Pancreas (tissue), 10 donors: ENCODE measurements at regions not wholly inside any gene's neighbourhood (a gene's known extent, or its start where the extent isn't known, plus 50 kb on each side); places are given as distances from the start of the nearest gene placed in this dataset.
A peak's percentile ranks its signal among the peaks of the same experiment; 100 is the strongest.

Source experiments
- ATAC-seq, 4 donors: fragments of 200-7000 bp; cut with Tn5 transposase; one replicate each; pipeline versions ENCODE4 v1.8.0 to v1.9.1; 2020; ENCODE audit warnings: mild to moderate bottlenecking in 4 of 4, moderate library complexity in 4 of 4
- DNase-seq, 6 donors: peaks; one replicate each; pipeline ENCODE4 v3.0.0-alpha.2; 2020
- FAIRE-seq: peaks from 2 replicates; lab custom pipeline; 2012; peaks lifted over from hg19 to GRCh38; lab: Jason Lieb, UNC
- H3K27ac ChIP-seq, 4 donors: fragments of 200-600 bp; sonication (generic); 1 replicate in 3 of 4; 2 replicates in 1 of 4; pipeline versions ENCODE4 v1.5.0 to v1.8.0; 2020
- H3K27me3 ChIP-seq, 4 donors: fragments of 200-600 bp; one replicate each; pipeline ENCODE4 v1.8.0; 2021
- H3K36me3 ChIP-seq, 3 donors: fragments of 200-600 bp; sonication (generic) in 1 of 3; one replicate each; pipeline versions ENCODE4 v1.5.0 to v1.8.0; 2020 to 2021
- H3K4me1 ChIP-seq, 3 donors: fragments of 200-600 bp; one replicate each; pipeline ENCODE4 v1.8.0; 2021
- H3K4me3 ChIP-seq, 4 donors: fragments of 200-600 bp; sonication (generic) in 2 of 4; one replicate each; pipeline versions ENCODE4 v1.5.0 to v1.8.0; 2020 to 2021
- H3K9me3 ChIP-seq, 4 donors: fragments of 200-600 bp; one replicate each; pipeline ENCODE4 v1.8.0; 2021
- CTCF ChIP-seq, 4 donors: fragments of 200-600 bp; sonication (generic) in 3 of 4; IDR thresholded peaks; one replicate each; pipeline versions ENCODE4 v1.5.0 to v1.8.0; 2021; ENCODE audit warnings: antibody characterized with exemption in 4 of 4
- WGBS, 2 donors: extraction: QIAGEN DNeasy Blood & Tissue Kit; methylation state at CpG; one replicate each; pipeline ENCODE4 v1.1.7; 2013; 5-methylcytosine and 5-hydroxymethylcytosine counted together
- intact Hi-C, 3 donors: fragments of 100-400 bp; cut with DNase I; formaldehyde crosslinking; loops; one replicate each; pipeline versions ENCODE4 v1.11.1 to v1.14.2; 2022
- donor health status: healthy with polysubstance abuse.
- donor health status: DM: no; HTN: no; CAD: no; lungs with moderate emphysema.
- donor health status: DM: no; HTN: no; CAD: no.
- donor health status: control.
- donor health status: control.
- donor health status: Bipolar disorder and iron deficiency.
- donor health status: DM: yes; HTN: yes; CAD: no.
- donor health status: DM: no; HTN: no; CAD: no.
- donor health status: DM: no; HTN: no; CAD: no.
- donor health status: DM: yes; HTN: yes; CAD: no.

GRCh38 chr14:50003213-50004021, 110.5 kb downstream of the ARF6 start:
- Histone ChIP-seq H3K4me3 (peak overlapping the region; percentile 35 to 58 (median 46)), H3K27ac (peak overlapping the region; percentile 40 to 88 (median 78)), H3K9me3 (no peaks in the 10 kb centered on the region), H3K4me1 (peaks cover 7 to 46% (median 15%) of the 10 kb centered on the region in 3 donors), H3K36me3 (no peaks in the 10 kb centered on the region), H3K27me3 (no peaks in the 10 kb centered on the region)
- FAIRE-seq (no peak), DNase-seq (peak; percentile 63 to 84 (median 72)), ATAC-seq (peak; percentile 57 to 74 (median 66))
- intact Hi-C loops: loop anchor here in 1 of 3 donors (10.0 kb wide), 1 partner anchor 109 kb away; the partner anchor contains the start of gene ARF6
- peak in 1 of 4 donors; percentile 6 for TF ChIP-seq CTCF (IDR thresholded peaks at IDR 0.05)
- WGBS, 2 donors: 1 to 2% methylated on average over 41 to 54 of the region's 54 CpGs

DNA sequence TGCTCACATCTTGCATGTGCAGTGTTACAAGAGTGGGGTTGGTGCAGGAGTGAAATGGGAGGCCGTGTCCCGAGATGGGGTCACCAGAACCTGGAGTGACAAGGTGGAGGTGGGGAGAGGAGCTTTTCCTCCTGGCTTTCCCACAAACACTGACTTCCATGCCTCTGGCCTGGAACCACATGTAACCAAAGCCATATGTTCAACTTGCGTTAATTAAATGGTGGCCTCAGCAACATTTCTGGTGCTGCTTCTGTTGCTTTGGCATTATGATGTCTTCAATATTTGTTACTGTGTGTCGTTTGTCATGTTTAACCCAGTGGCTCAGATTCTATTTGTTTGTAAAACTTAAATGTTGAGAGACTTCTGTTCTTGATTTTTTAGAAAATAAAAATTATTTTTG, 110.2 kb downstream of the VCPKMT start:
- FAIRE-seq (no peak), DNase-seq (no peak), ATAC-seq (no peak)
- no peak overlapping the region for H3K4me3 ChIP-seq
- H3K27ac ChIP-seq: no peak overlapping the region
- H3K4me1 ChIP-seq: peaks cover 6 to 22% (median 7%) of the 10 kb centered on the region in 3 donors
- no peak for TF ChIP-seq CTCF (IDR thresholded peaks at IDR 0.05)
- H3K36me3 ChIP-seq: no peaks in the 10 kb centered on the region
- WGBS, 2 donors: 84 to 87% methylated on average over 4 of the region's 4 CpGs
- intact Hi-C loops: loop anchor here in 1 of 3 donors (10.0 kb wide), 1 partner anchor 111 kb away; the partner anchor contains the start of gene ARF6
- H3K9me3 ChIP-seq: no peaks in the 10 kb centered on the region
- H3K27me3 ChIP-seq: no peaks in the 10 kb centered on the region

DNA sequence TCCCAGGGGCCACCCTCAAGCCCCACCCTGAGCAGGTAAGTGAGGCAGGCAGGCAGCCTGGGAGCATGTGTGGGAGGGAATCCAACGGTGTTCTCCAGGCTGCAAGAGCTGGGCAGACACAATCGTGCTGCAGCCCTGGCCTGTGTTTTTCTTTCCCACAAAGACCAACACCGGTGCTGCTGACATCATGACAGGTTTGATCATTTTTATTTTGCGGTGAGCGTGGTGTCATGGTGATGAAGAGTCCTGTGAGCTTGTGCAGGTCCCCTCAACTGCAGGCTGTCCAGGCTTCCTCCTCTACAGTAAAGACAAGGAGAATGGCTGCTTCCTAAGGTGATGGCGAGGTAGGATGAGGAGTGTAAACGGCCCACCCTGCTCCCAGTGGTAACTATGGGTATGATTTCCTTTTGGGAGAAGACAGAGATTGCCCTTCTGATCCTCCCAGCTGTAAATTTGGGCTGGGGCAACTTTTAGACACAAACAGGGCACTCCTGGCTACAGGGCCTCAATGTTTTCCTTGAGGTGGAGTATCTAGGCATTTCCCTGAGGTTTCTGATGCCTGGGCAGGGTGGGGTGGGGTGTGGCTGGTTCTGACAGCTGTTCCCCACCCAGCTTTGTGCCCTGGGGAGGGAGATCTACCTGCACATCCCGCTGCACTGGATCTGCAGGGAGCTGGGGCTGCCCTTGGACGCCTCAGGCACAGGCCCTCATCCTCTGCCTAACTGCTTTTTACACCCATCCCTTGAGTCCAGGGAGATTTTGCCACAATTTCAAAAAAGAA, 109.1 kb downstream of the VCPKMT start:
- Histone ChIP-seq H3K4me3 (no peak overlapping the region), H3K27ac (no peak overlapping the region), H3K9me3 (no peaks in the 10 kb centered on the region), H3K4me1 (peaks cover 0 to 12% (median 0%) of the 10 kb centered on the region in 3 donors), H3K36me3 (no peaks in the 10 kb centered on the region), H3K27me3 (no peaks in the 10 kb centered on the region)
- DNase-seq (no peak), FAIRE-seq (no peak), ATAC-seq (no peak)
- intact Hi-C loops: loop anchor here in 1 of 3 donors (10.0 kb wide), 1 partner anchor 113 kb away; the partner anchor contains the start of gene ARF6
- TF ChIP-seq CTCF (IDR thresholded peaks at IDR 0.05): no peak
- 58 to 74% methylated on average over 9 of the region's 9 CpGs for WGBS, 2 donors

- H3K4me3 ChIP-seq: no peak overlapping the region
- no peaks in the 10 kb centered on the region for H3K9me3 ChIP-seq
- intact Hi-C loops: loop anchor here in 1 of 3 donors (10.0 kb wide), 1 partner anchor 114 kb away; the partner anchor contains the start of gene ARF6
- FAIRE-seq (no peak), DNase-seq (no peak), ATAC-seq (no peak)
- H3K4me1 ChIP-seq: peaks cover 0 to 6% (median 0%) of the 10 kb centered on the region in 3 donors
- H3K27ac ChIP-seq: no peak overlapping the region
- TF ChIP-seq CTCF (IDR thresholded peaks at IDR 0.05): no peak
- 15 to 42% methylated on average over 2 of the region's 2 CpGs for WGBS, 2 donors
- no peaks in the 10 kb centered on the region for H3K36me3 ChIP-seq
- H3K27me3 ChIP-seq: no peaks in the 10 kb centered on the region
Observed at GRCh38 chr14:50008562-50008961, 107.8 kb downstream of the VCPKMT start.
